ENCODE measurements at regions not wholly inside any gene's neighbourhood (a gene's known extent, or its start where the extent isn't known, plus 50 kb on each side); places are given as distances from the start of the nearest gene placed in this dataset.

- H3K4me2 ChIP-seq (ENCODE audit: low read length), result no peak overlapping the region
- intact Hi-C loops (cut with micrococcal nuclease), result no loop called here
- ATAC-seq (no peak), DNase-seq (no peak)
- TF ChIP-seq CTCF (conservative IDR thresholded peaks at IDR 0.05; ENCODE audit: low read depth, low read length) (no peak), EZH2phosphoT487 (IDR thresholded peaks at IDR 0.05; ENCODE audit: borderline replicate concordance, low read length) (no peak), EZH2 (IDR thresholded peaks at IDR 0.05; ENCODE audit: low read length, unreplicated experiment) (no peak)
- POLR2A ChIA-PET (ENCODE audit: unreplicated experiment), result no interaction called here
- no peaks in the 10 kb centered on the region for H3K9me2 ChIP-seq (replicated peaks; ENCODE audit: low read length)
- CTCF ChIA-PET, result no interaction called here
- no peak overlapping the region for H3K27ac ChIP-seq (ENCODE audit: low read length)
- no peaks in the 10 kb centered on the region for H3K9me3 ChIP-seq (ENCODE audit: low read length)
- no peaks in the 10 kb centered on the region for H3F3A ChIP-seq (ENCODE audit: low read length, unreplicated experiment)
- no TSS peak for BruUV-seq (replicated peaks)
- H3K36me3 ChIP-seq (ENCODE audit: low read depth, low read length), result no peaks in the 10 kb centered on the region
- H4K20me1 ChIP-seq (ENCODE audit: low read length), result no peaks in the 10 kb centered on the region
- no peak overlapping the region for H2AFZ ChIP-seq (ENCODE audit: low read length)
- H3K4me3 ChIP-seq (ENCODE audit: low read length), result no peak overlapping the region
- H3K4me1 ChIP-seq (ENCODE audit: insufficient read depth, low read length), result peaks cover 49% of the 10 kb centered on the region
- no peaks in the 10 kb centered on the region for H3K27me3 ChIP-seq (ENCODE audit: low read length)
- H3K79me2 ChIP-seq (ENCODE audit: low read length), result no peaks in the 10 kb centered on the region
- no peak overlapping the region for H3K9ac ChIP-seq (ENCODE audit: low read length)
Observed at GRCh38 chr2:105646774-105647076, 98.0 kb upstream of the NCK2 start.

- TF ChIP-seq EZH2 (IDR thresholded peaks at IDR 0.05; ENCODE audit: low read length, unreplicated experiment) (no peak), CTCF (conservative IDR thresholded peaks at IDR 0.05; ENCODE audit: low read depth, low read length) (no peak), EZH2phosphoT487 (IDR thresholded peaks at IDR 0.05; ENCODE audit: borderline replicate concordance, low read length) (no peak)
- no peak overlapping the region for H3K27ac ChIP-seq (ENCODE audit: low read length)
- BruUV-seq (replicated peaks), result no TSS peak
- CTCF ChIA-PET, result no interaction called here
- DNase-seq (no peak), ATAC-seq (no peak)
- H3K79me2 ChIP-seq (ENCODE audit: low read length), result no peaks in the 10 kb centered on the region
- POLR2A ChIA-PET (ENCODE audit: unreplicated experiment), result interaction anchor here (0.5 kb wide), 1 partner anchor 70 kb away, joined by 6 read pairs; no protein-coding TSS in a partner anchor
- no peaks in the 10 kb centered on the region for H3K9me2 ChIP-seq (replicated peaks; ENCODE audit: low read length)
- intact Hi-C loops (cut with micrococcal nuclease), result loop anchor here (2.0 kb wide), 2 partner anchors 67 to 69 kb away; no protein-coding TSS in a partner anchor
- no peaks in the 10 kb centered on the region for H3K27me3 ChIP-seq (ENCODE audit: low read length)
- no peaks in the 10 kb centered on the region for H3K9me3 ChIP-seq (ENCODE audit: low read length)
- H3K9ac ChIP-seq (ENCODE audit: low read length), result no peak overlapping the region
- H2AFZ ChIP-seq (ENCODE audit: low read length), result no peak overlapping the region
- H3K4me1 ChIP-seq (ENCODE audit: insufficient read depth, low read length), result peaks cover 45% of the 10 kb centered on the region
- H3K4me3 ChIP-seq (ENCODE audit: low read length), result no peak overlapping the region
- no peak overlapping the region for H3K4me2 ChIP-seq (ENCODE audit: low read length)
- no peaks in the 10 kb centered on the region for H3K36me3 ChIP-seq (ENCODE audit: low read depth, low read length)
- H3F3A ChIP-seq (ENCODE audit: low read length, unreplicated experiment), result no peaks in the 10 kb centered on the region
- H4K20me1 ChIP-seq (ENCODE audit: low read length), result no peaks in the 10 kb centered on the region
Observed at GRCh38 chr2:105645938-105646773, 98.6 kb upstream of the NCK2 start.

Data from PC-3 (cell line).